Effector CD8-positive, alpha-beta T cell (primary cell): ENCODE measurements at regions not wholly inside any gene's neighbourhood (a gene's known extent, or its start where the extent isn't known, plus 50 kb on each side); places are given as distances from the start of the nearest gene placed in this dataset.

Experiments
- DNase-seq: peaks from one replicate; lab custom pipeline; 2025; lab: John Stamatoyannopoulos, UW

DNA sequence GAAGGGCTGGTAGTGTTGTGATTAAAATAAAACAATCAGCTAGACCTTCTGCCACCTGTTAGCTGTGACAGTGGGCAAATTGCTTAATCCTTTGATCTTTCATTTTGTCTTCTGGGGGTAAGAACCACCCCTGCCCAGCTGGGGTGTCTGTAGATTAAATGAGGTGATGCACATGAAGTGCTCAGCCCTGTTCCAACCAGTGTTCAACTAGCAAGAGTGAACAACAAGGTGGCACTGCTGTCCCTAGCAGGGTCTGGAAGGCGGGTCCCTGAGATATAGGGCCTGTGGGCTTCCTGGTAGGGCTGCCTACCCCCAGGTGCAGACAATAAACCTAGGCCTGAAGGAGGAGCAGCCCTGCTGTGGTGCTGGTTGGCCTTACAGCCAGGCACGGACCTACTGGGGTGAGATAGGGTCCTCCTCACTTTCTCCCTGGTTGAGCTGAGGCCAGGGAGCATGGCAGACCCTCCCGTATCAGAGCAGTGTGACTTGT, 60.6 kb downstream of the ARL6IP4 start:
- DNase-seq = no peak

DNA sequence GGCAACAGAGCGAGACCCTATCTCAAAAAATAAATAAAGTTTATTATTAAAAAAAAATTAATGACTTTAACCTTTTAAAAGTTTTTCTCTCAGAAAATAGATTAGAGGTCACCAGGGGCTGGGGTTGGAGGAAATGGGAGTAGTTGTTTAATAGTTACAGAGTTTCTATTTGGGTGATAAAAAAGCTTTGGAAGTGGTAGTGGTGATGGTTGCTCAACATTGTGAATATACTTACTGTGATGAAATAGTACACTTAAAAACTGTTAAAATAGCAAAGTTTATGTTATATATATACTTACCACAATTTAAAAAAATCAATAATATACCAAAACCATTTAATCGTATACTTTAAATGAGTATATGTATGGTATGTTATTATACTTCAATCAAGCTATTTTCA, 59.6 kb downstream of the ARL6IP4 start:
- no peak for DNase-seq

DNA sequence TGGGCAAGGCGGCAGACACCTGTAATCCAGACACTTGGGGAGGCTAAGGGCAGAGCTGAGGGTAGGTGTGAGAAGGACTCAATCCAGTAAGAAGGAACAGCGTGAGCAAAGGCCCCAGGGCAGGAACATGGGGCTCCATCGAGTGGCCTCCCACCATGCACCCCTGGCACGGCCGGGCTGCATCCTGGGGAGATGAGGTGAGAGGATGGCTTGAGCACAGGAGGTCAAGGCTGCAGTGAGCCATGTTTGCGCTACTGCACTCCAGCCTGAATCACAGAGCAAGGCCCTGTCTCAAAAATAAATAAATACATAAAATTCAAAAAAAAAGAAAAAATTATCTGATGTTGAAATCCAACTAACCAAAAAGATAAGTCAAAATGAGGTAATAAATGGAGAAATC, 58.5 kb downstream of the ARL6IP4 start:
- no peak for DNase-seq

DNA sequence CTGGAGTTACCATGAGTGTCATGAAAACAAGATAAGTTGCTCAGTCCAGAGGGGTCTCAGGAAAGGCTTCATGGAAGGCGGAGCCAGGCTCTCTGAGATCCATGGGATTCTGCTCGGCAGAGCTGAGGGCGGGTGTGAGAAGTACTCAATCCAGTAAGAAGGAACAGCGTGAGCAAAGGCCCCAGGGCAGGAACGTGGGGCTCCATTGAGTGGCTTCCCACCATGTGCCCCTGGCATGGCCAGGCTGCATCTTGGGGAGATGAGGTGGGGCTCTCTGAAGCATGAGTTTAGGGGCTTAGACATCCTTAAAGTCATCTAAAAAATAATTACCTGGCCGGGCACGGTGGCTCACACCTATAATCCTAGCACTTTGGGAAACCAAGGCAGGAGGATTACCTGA, 58.0 kb downstream of the ARL6IP4 start:
- no peak for DNase-seq

DNA sequence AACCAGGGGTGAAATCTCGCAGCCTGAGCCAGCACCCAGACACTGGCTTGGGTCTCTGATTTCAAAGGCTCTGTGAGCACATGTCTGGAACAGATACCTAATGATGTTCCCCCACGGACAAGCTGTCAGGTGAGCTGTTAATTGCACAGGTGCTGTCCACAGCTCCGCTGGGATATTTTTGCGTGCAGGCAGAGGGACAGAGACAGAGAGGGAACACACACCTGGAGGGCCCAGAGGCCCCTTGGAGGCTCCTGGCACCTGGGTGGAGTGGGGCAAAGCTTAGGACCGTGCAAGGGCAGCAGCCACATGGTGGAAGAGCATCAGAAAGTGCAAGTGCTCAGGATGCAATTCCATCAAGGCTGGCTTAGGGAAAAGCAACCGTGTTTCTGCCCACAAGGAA, 57.3 kb downstream of the ARL6IP4 start:
- no peak for DNase-seq

DNA sequence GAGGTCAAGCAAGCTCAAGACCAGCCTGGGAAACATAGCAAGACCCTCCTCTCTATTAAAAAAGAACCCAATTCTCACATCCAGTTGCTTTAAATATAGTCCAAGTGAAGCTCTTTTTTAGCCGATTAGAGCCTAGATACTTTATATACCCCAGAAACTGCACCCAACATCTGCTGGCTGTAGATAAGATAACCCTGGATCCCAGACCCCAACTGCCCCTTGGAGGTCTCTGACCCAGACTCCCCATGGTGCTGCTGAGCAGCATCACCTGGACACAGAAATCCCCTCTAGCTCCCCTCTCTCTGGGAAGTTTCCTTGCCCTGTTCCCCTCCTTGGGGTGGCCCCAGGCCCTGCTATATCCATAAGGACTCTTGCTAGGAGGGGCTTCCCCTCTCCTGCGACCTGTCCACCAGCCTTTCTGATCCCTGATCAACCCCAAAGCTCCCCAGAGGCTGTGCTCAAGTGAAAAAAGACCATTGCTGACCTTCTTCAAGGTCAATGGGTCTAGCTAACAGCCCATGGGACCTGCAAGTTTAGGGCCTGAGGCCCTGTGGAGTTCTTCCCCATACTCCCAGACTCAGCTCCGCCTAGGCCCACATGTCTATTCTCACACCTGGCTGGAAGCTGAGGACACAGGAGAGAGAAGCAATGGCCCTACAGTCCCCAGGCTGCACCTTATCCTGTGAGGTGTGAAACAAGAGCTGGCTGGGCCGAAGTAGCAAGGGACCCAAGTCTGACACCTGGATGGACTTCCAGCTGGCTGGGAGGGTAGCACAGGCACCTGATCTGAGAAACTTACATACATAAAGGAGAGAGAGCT, 56.2 kb downstream of the ARL6IP4 start:
- DNase-seq = no peak

DNA sequence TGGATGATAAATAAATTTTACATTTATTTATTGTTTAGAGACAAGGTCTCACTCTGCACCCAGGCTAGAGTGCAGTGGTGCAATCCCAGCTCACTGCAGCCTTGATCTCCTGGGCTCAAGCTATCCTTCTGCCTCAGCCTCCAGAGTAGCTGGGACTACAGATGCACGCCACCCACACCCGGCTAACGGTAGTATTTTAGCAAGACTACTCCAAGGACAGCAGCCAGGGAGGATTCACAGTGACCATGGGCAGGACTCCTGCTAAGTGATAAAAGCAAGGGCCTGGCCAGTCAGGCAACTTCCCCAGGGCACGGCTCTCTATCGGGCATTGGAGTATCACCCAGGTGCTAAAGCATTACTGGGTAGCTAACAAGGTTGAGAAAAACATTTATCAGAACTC, 55.4 kb downstream of the ARL6IP4 start:
- DNase-seq = no peak

DNA sequence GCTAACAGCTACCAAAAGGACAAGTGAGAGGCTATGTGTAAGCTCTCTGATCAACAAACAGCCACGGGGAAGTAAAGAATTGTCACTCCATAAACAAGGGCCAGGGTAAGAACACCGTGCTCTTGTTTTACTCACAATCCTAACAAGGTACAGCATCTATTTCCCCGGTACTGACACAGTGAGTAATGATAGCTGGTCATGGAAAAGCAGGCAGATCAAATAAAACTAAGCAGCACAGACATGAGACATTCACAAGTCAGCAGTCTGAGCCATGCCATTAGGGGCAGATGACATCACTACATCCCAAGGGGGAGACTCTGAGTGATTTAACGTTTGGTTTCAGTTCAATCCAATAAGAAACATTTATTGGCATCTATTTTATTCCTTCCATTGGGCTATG, 54.4 kb downstream of the ARL6IP4 start:
- no peak for DNase-seq

DNA sequence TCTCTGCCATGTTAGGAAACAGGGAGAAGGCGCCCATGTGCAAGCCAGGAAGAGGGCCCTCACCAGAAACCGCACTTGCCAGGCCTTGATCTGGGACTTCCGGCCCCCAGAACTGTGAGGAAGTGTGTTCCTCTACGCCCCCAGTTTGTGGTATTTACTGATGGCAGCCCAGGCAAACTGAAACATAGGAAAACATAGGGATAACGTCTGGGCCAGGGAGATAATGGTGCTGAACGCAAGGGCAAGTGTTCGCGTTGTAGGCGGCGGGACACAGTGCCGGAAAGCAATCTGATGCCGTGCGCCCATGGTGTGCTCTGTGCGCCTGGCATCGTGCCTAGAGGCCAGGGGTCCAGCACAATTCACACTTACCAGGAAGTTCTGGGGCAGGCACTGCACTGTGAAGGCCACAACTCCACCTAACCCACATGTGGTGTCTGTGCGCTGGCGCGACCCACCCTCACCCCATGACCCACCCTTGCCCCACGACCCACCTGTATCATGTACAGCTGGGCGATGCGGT, 53.6 kb downstream of the ARL6IP4 start:
- no peak for DNase-seq

DNA sequence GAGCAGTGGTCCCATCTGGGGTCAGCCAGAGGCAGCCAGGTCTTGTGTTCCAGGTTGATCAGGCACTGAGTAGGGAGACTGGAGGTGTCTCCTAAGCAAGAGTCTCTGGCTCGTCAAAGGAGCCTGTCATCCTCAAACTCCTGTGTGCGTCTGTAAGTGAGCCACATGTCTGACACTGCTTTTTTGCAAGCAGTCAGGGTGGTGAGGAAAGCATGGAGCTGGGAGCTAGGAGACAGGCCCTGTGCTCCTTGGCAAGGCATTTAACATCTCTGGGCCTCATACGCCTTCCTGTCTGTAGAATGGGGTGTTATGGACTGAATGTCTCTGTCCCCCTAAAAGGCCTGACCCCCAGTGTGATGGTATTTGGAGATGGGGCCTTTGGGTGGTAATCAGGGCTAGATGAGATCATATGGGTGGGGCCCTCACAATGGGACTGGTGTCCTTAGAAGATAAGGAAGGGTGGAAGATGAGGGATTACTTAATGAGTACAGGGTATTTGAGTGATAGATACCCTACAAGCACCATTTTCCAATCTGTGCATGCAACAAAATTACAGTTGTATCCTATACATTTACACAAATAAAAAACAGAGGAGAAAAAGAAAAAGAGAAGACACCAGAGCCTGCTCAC, 53.0 kb downstream of the ARL6IP4 start:
- no peak for DNase-seq

DNA sequence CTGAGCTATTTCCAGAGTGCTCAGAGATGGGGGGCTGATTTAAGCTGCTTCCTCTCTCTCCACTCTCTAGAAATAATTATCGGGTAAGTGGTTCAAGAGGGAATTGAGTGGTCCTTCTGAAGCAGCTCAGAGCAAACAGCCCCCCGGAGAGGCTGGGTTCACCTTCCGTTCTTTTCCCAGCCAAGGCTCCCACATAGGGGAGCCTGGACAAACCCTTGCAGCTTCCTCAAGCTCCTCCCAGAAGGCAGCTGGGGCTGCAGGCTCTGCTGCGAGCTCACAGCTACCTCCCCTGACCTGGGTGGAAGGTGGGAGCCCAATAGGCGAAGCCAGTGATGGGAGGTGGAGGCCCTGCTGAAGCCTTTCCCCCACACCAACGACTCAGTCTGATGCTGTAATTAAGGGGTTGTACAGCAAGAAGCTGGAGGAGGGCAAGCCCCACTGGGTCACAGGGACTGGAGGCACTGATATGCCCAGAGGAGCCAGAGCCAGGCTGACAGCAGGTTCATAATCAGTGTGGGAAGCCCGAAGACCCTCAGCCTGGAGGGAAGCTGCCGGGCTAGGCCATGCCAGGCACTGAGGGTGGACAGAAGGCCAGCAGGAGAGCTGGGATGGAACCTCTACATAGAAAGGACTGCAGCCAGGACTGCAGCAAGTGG, 52.4 kb downstream of the ARL6IP4 start:
- DNase-seq = no peak
